H9 (cell line): ENCODE measurements at regions not wholly inside any gene's neighbourhood (a gene's known extent, or its start where the extent isn't known, plus 50 kb on each side); places are given as distances from the start of the nearest gene placed in this dataset.
A peak's percentile ranks its signal among the peaks of the same experiment; 100 is the strongest.

Experiments used
- DNase-seq: peaks from one replicate; pipeline ENCODE4 v3.0.0-alpha.2; 2017
- H2AFZ ChIP-seq: one replicate; pipeline ENCODE4 v1.6.1; 2013; ENCODE audit warnings: mild to moderate bottlenecking, low read length, control low read depth, moderate library complexity
- H2AK5ac ChIP-seq: 2 replicates; pipeline ENCODE4 v1.6.1; 2013; ENCODE audit warnings: low read length, control low read depth, mixed read lengths; ENCODE audit not compliant: insufficient read length
- H2BK120ac ChIP-seq: one replicate; pipeline ENCODE4 v1.6.1; 2013; ENCODE audit warnings: low read depth, mild to moderate bottlenecking, low read length, control low read depth, inconsistent platforms; ENCODE audit not compliant: poor library complexity, severe bottlenecking
- H2BK12ac ChIP-seq: 2 replicates; pipeline ENCODE4 v1.6.1; 2013; ENCODE audit warnings: low read length, control low read depth, mixed read lengths, low read depth; ENCODE audit not compliant: insufficient read length
- H2BK15ac ChIP-seq: 2 replicates; pipeline ENCODE4 v1.6.1; 2013; ENCODE audit warnings: low read depth, low read length, control low read depth
- H2BK20ac ChIP-seq: one replicate; pipeline ENCODE4 v1.6.1; 2013; ENCODE audit warnings: low read depth, mild to moderate bottlenecking, low read length, control low read depth, inconsistent platforms; ENCODE audit not compliant: poor library complexity, severe bottlenecking
- H2BK5ac ChIP-seq: 2 replicates; pipeline ENCODE4 v1.6.1; 2013; ENCODE audit warnings: low read length, control low read depth, mixed read lengths; ENCODE audit not compliant: insufficient read length
- H3K14ac ChIP-seq: 2 replicates; pipeline ENCODE4 v1.6.1; 2013; ENCODE audit warnings: low read length, control low read depth; ENCODE audit not compliant: insufficient read depth
- H3K18ac ChIP-seq: 2 replicates; pipeline ENCODE4 v1.6.1; 2013; ENCODE audit warnings: low read depth, mild to moderate bottlenecking, mixed read lengths, low read length, control low read depth; ENCODE audit not compliant: insufficient read length
- H3K23ac ChIP-seq: 2 replicates; pipeline ENCODE4 v1.6.1; 2013; ENCODE audit warnings: low read length, control low read depth, mixed read lengths, low read depth; ENCODE audit not compliant: insufficient read length
- H3K23me2 ChIP-seq: 2 replicates; pipeline ENCODE4 v1.6.1; 2013; ENCODE audit warnings: low read depth, mild to moderate bottlenecking, mixed read lengths, low read length, control low read depth; ENCODE audit not compliant: insufficient read length, poor library complexity, severe bottlenecking
- H3K27ac ChIP-seq: 2 replicates; pipeline ENCODE4 v1.5.1; 2013; ENCODE audit warnings: low read length, control low read depth, mixed read lengths, low read depth; ENCODE audit not compliant: insufficient read length
- H3K27me3 ChIP-seq: 2 replicates; pipeline ENCODE4 v1.6.1; 2013; ENCODE audit warnings: low read length, control low read depth, inconsistent platforms; ENCODE audit not compliant: insufficient read depth
- H3K4ac ChIP-seq: 2 replicates; pipeline ENCODE4 v1.6.1; 2013; ENCODE audit warnings: low read depth, mild to moderate bottlenecking, control low read depth, inconsistent platforms, low read length, moderate library complexity
- H3K4me1 ChIP-seq: 2 replicates; pipeline ENCODE4 v1.6.1; 2013; ENCODE audit warnings: low read length, control low read depth, inconsistent platforms; ENCODE audit not compliant: insufficient read depth
- H3K4me2 ChIP-seq: 2 replicates; pipeline ENCODE4 v1.6.1; 2013; ENCODE audit warnings: low read length, control low read depth, mixed read lengths; ENCODE audit not compliant: insufficient read length, insufficient read depth
- H3K56ac ChIP-seq: 2 replicates; pipeline ENCODE4 v1.6.1; 2013; ENCODE audit warnings: low read depth, mild to moderate bottlenecking, mixed read lengths, low read length, control low read depth; ENCODE audit not compliant: insufficient read length
- H3K79me1 ChIP-seq: 2 replicates; pipeline ENCODE4 v1.6.1; 2013; ENCODE audit warnings: low read depth, mild to moderate bottlenecking, moderate library complexity, low read length, control low read depth, inconsistent platforms; ENCODE audit not compliant: insufficient read depth, poor library complexity, severe bottlenecking
- H3K79me2 ChIP-seq: 2 replicates; pipeline ENCODE4 v1.6.1; 2013; ENCODE audit warnings: low read length, control low read depth, inconsistent platforms; ENCODE audit not compliant: insufficient read depth
- H3K9ac ChIP-seq: 2 replicates; pipeline ENCODE4 v1.6.1; 2013; ENCODE audit warnings: low read length, control low read depth, mixed read lengths; ENCODE audit not compliant: insufficient read length; ENCODE audit errors: extremely low read depth
- H3K9me3 ChIP-seq: one replicate; pipeline ENCODE4 v1.6.1; 2013; ENCODE audit warnings: low read depth, low read length, inconsistent platforms; ENCODE audit not compliant: control insufficient read depth
- H3T11ph ChIP-seq: one replicate; pipeline ENCODE4 v1.6.1; 2013; ENCODE audit warnings: mild to moderate bottlenecking, low read length, control low read depth, inconsistent platforms
- H4K20me1 ChIP-seq: one replicate; pipeline ENCODE4 v1.6.1; 2013; ENCODE audit not compliant: control insufficient read depth, insufficient read length, insufficient read depth
- H4K5ac ChIP-seq: 2 replicates; pipeline ENCODE4 v1.6.1; 2013; ENCODE audit warnings: low read depth, mild to moderate bottlenecking, mixed read lengths, low read length, control low read depth; ENCODE audit not compliant: insufficient read length
- H4K8ac ChIP-seq: replicated peaks from 2 replicates; pipeline ENCODE4 v1.6.1; 2013; ENCODE audit warnings: low read length, control low read depth, mixed read lengths, low read depth; ENCODE audit not compliant: insufficient read length
- H4K91ac ChIP-seq: 2 replicates; pipeline ENCODE4 v1.6.1; 2013; ENCODE audit warnings: low read depth, mild to moderate bottlenecking, moderate library complexity, mixed read lengths, low read length, control low read depth; ENCODE audit not compliant: insufficient read length
- H3K27ac Mint-ChIP-seq, 3 experiments: 2 replicates in 2 of 3; 3 replicates in 1 of 3; pipeline ENCODE4 v1.8.0; 2020 to 2021; ENCODE audit warnings: mixed read lengths in 3 of 3, mild to moderate bottlenecking in 1 of 3, moderate library complexity in 1 of 3
- H3K27me3 Mint-ChIP-seq: 2 replicates; pipeline ENCODE4 v1.8.0; 2021; ENCODE audit warnings: low read depth, mild to moderate bottlenecking, moderate library complexity, mixed read lengths
- H3K36me3 Mint-ChIP-seq, 3 experiments: 2 replicates in 2 of 3; 3 replicates in 1 of 3; pipeline ENCODE4 v1.8.0; 2020 to 2021; ENCODE audit warnings: low read depth in 3 of 3, mixed read lengths in 3 of 3; ENCODE audit not compliant: insufficient read depth in 1 of 3
- H3K4me1 Mint-ChIP-seq, 2 experiments: 2 replicates each; pipeline ENCODE4 v1.8.0; 2020; ENCODE audit warnings: mixed read lengths in 2 of 2
- H3K4me3 Mint-ChIP-seq, 2 experiments: 2 replicates in 1 of 2; 3 replicates in 1 of 2; pipeline ENCODE4 v1.8.0; 2020 to 2021; ENCODE audit warnings: mild to moderate bottlenecking in 2 of 2, mixed read lengths in 2 of 2, moderate library complexity in 1 of 2
- H3K9me3 Mint-ChIP-seq, 2 experiments: 2 replicates in 1 of 2; 3 replicates in 1 of 2; pipeline ENCODE4 v1.8.0; 2020; ENCODE audit warnings: mild to moderate bottlenecking in 2 of 2, mixed read lengths in 2 of 2, moderate library complexity in 1 of 2
- WGBS: extraction: QIAGEN DNeasy Blood & Tissue Kit; methylation state at CpG from one replicate; pipeline ENCODE4 v1.1.7; 2013; ENCODE audit warnings: missing lambda C conversion rate, low lambda C conversion rate, mixed read lengths; ENCODE audit not compliant: insufficient read length; ENCODE audit errors: extremely low coverage; 5-methylcytosine and 5-hydroxymethylcytosine counted together
- TF ChIP-seq, protein P1 (sequence below): fragments of 200-600 bp; sonication (generic); conservative IDR thresholded peaks from 3 replicates; pipeline ENCODE4 v1.8.0; 2021; ENCODE audit warnings: antibody characterized with exemption, mild to moderate bottlenecking

DNA sequence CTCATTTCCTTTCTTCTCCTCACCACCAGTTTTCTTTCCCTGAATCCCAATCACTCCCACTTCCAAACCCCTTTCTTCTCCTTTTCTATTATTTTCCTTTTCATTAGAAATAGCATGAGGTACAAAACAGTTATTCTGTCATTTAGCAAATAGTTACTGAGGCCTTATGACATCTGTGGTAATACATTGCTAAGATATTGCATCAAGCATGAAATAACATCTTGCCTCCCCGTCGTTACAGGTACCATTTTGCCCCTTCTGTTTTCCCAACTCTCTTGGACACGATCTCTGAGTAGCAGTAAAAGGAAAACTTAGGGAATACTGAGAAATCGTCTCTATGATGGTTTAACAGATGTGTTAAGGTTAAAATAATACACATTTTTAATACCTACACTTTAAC is 175.8 kb upstream of the SOX5 start:
- no peaks in the 10 kb centered on the region for H3K9me3 Mint-ChIP-seq
- Histone ChIP-seq H3K4me2 (no peak overlapping the region), H2BK20ac (no peak overlapping the region), H3K23ac (no peak overlapping the region), H3K79me2 (no peaks in the 10 kb centered on the region), H3K14ac (no peak overlapping the region), H3K56ac (no peak overlapping the region), H2BK15ac (no peak overlapping the region), H3K9ac (no peak overlapping the region), H2AK5ac (no peak overlapping the region), H2BK12ac (no peak overlapping the region), H4K5ac (no peak overlapping the region), H3K27me3 (no peaks in the 10 kb centered on the region), H3T11ph (no peak overlapping the region), H4K91ac (no peak overlapping the region), H3K4me1 (no peaks in the 10 kb centered on the region), H3K23me2 (no peaks in the 10 kb centered on the region), H3K9me3 (no peaks in the 10 kb centered on the region), H4K20me1 (no peaks in the 10 kb centered on the region), H3K79me1 (no peaks in the 10 kb centered on the region), H3K27ac (no peak overlapping the region), H2AFZ (no peak overlapping the region), H4K8ac (no peak overlapping the region), H3K4ac (no peak overlapping the region), H3K18ac (no peak overlapping the region), H2BK5ac (no peak overlapping the region), H2BK120ac (no peak overlapping the region)
- H3K4me1 Mint-ChIP-seq = peaks cover 2 to 14% of the 10 kb centered on the region in 2 experiments
- H3K27ac Mint-ChIP-seq = peak overlapping the region in 1 of 3 experiments; percentile 23; a peak in 1 of 7 replicates
- DNase-seq = no peak
- H3K36me3 Mint-ChIP-seq = no peaks in the 10 kb centered on the region
- TF ChIP-seq, protein P1, sequence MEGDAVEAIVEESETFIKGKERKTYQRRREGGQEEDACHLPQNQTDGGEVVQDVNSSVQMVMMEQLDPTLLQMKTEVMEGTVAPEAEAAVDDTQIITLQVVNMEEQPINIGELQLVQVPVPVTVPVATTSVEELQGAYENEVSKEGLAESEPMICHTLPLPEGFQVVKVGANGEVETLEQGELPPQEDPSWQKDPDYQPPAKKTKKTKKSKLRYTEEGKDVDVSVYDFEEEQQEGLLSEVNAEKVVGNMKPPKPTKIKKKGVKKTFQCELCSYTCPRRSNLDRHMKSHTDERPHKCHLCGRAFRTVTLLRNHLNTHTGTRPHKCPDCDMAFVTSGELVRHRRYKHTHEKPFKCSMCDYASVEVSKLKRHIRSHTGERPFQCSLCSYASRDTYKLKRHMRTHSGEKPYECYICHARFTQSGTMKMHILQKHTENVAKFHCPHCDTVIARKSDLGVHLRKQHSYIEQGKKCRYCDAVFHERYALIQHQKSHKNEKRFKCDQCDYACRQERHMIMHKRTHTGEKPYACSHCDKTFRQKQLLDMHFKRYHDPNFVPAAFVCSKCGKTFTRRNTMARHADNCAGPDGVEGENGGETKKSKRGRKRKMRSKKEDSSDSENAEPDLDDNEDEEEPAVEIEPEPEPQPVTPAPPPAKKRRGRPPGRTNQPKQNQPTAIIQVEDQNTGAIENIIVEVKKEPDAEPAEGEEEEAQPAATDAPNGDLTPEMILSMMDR = no peak
- no peak overlapping the region for H3K4me3 Mint-ChIP-seq
- WGBS = no CpG with 5 or more reads among the region's 4 CpGs
- H3K27me3 Mint-ChIP-seq = peaks cover 5% of the 10 kb centered on the region
